ENCODE measurements at regions not wholly inside any gene's neighbourhood (a gene's known extent, or its start where the extent isn't known, plus 50 kb on each side); places are given as distances from the start of the nearest gene placed in this dataset.

DNA sequence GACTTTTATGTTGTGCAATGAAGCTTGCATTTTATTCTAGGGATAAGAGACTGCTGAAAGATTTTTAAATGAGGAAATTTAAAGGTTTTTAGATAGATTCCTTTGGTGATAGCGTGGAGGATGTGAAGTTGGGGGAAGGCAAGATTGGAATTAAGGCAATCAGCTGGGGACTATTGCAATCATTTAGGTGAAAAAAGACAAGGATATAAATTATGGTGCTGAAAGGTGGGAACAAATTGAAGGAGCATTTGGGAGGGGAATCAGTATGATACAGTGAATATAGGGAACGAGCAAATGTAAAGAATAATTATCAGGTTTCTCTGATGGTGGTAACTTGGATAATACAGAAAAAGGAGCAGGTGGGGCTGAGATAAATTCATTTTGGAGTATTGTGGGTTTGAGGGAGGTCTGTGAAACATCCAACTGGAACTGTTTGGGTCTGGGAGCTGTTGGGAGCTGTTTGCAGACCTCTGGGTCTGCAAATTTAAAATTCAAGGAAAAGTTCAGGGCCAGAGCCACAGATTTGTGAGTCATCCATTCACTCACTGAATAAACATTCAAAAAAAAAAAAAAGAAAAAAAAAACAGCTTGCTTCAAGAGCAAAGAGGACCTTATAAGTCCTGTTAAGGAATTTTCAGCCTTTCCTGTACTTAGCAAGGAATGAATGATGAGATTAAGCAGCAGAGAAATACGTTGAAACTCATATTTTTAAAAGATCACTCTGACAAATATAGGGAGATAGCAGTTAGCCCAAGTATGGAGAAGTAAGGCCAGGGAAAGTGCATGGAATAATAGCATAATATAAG, 257.5 kb upstream of the FN1 start:
- peaks cover 17% of the 10 kb centered on the region for H3K9me3 Mint-ChIP-seq

DNA sequence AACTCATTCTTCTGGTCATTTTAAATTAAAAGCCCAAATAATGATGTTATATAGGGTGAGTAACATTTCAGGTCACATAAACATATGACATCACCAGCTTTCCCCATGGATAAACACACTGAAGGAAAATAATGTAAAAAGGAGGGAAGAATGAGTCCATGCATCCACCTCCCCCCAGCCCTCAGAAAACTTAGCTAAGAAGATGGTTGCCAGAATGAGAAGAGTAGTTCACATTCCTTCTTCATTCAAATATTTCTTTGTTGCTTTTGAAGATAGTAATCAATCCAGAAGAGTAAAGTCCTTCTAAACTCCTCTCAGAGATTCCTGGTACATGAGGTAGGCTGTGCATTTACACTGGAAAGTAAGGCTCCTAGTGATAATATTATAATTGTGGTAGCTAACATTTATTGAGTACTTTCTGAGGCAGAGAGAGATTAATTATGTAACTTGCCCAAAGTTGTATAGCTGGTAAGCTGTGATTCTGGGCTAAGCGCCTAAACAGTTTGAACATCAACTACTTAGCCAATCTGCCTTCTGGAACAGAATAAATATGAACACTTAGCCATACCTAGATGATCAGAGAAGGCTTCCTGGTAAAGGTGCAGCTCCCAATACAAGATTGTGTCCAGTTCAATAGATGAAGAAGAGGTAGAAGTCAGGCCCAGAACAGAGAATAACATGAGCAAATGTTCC, 256.7 kb upstream of the FN1 start:
- no peak for DNase-seq
- no peak overlapping the region for H3K4me3 Mint-ChIP-seq
- TF ChIP-seq, protein P1, sequence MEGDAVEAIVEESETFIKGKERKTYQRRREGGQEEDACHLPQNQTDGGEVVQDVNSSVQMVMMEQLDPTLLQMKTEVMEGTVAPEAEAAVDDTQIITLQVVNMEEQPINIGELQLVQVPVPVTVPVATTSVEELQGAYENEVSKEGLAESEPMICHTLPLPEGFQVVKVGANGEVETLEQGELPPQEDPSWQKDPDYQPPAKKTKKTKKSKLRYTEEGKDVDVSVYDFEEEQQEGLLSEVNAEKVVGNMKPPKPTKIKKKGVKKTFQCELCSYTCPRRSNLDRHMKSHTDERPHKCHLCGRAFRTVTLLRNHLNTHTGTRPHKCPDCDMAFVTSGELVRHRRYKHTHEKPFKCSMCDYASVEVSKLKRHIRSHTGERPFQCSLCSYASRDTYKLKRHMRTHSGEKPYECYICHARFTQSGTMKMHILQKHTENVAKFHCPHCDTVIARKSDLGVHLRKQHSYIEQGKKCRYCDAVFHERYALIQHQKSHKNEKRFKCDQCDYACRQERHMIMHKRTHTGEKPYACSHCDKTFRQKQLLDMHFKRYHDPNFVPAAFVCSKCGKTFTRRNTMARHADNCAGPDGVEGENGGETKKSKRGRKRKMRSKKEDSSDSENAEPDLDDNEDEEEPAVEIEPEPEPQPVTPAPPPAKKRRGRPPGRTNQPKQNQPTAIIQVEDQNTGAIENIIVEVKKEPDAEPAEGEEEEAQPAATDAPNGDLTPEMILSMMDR (IDR thresholded peaks at IDR 0.05): no peak
- H3K27me3 Mint-ChIP-seq (ENCODE audit: low read depth, poor library complexity): no peaks in the 10 kb centered on the region
- H3K4me1 Mint-ChIP-seq: peaks cover 24% of the 10 kb centered on the region
- H3K9me3 Mint-ChIP-seq: peaks cover 8% of the 10 kb centered on the region
- no peaks in the 10 kb centered on the region for H3K36me3 Mint-ChIP-seq (ENCODE audit: low read depth)
- no peak overlapping the region for H3K27ac Mint-ChIP-seq

More for the DNA sequence above, 257.5 kb upstream of the FN1 start:
- H3K27ac Mint-ChIP-seq: no peak overlapping the region
- peaks cover 24% of the 10 kb centered on the region for H3K4me1 Mint-ChIP-seq
- no peak overlapping the region for H3K4me3 Mint-ChIP-seq
- DNase-seq: no peak
- TF ChIP-seq, protein P1 (IDR thresholded peaks at IDR 0.05): no peak
- H3K27me3 Mint-ChIP-seq (ENCODE audit: low read depth, poor library complexity): no peaks in the 10 kb centered on the region
- no peaks in the 10 kb centered on the region for H3K36me3 Mint-ChIP-seq (ENCODE audit: low read depth)

DNA sequence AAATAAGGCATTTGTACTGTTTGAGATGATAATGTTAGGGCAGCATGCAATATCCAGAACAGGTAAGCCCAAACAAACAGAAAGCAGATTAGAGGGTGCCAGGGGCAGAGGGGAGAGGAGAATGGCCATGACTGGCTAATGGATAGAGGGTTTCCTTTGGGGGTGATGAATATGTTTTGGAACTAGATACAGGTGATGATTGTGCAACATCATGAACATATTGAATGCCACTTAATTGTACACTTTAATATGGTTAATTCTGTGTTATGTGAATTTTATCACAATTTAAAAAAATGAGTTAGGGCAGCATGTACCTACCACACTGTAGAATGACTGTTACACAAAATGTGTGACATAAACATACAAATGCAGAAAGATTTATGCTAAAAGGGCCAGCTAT, 255.5 kb upstream of the FN1 start:
- H3K27me3 Mint-ChIP-seq (ENCODE audit: low read depth, poor library complexity): no peaks in the 10 kb centered on the region

DNA sequence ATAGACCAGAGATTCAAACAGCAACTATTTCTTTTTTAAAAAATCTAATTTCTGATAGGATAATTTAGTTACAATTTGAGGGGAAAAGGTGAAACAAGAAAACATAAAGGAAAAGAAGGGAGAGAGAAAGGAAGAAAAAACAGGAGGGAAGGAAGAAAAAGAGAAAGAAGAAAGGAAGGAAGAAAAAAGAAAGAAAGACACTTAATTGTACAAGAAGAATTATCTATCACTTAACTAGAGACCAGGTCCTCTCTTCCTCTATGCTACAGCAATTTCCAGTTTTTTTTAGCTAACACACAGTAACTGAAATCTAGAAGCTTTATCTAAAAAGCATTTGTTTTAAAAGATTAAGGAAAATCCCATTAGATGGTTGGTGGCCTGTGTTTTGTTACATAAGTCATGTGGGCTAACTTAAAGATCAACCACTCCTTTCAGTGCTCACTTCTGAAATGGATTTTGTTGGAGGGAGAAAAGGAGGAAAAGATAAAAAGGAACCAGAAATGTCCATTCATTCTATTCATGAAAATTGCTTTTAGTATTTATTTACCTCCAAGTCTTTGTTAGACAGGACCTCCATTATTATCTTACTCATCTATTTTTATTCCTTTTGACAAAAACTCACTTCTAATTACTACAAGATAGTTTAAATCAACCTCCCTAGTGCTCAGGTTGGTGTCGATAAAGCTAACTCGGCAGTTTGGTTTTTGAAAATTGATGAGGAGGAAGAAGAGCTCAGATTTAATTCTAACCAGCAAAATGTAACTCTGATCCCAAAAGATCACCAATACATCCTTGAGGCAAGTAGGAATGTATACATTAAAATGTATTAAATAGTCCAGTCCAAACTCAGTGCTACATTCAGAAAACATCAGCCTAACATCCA, 251.5 kb upstream of the FN1 start:
- DNase-seq: no peak
- Mint-ChIP-seq H3K4me1 (peaks cover 18% of the 10 kb centered on the region), H3K9me3 (peaks cover 11% of the 10 kb centered on the region), H3K27ac (no peak overlapping the region), H3K27me3 (ENCODE audit: low read depth, poor library complexity) (no peaks in the 10 kb centered on the region), H3K36me3 (ENCODE audit: low read depth) (no peaks in the 10 kb centered on the region), H3K4me3 (no peak overlapping the region)
- TF ChIP-seq, protein P1 (IDR thresholded peaks at IDR 0.05): no peak

More for the DNA sequence above, 255.5 kb upstream of the FN1 start:
- peaks cover 5% of the 10 kb centered on the region for H3K9me3 Mint-ChIP-seq
- no peak overlapping the region for H3K27ac Mint-ChIP-seq
- H3K4me1 Mint-ChIP-seq: peaks cover 24% of the 10 kb centered on the region
- TF ChIP-seq, protein P1 (IDR thresholded peaks at IDR 0.05): no peak
- no peak for DNase-seq
- no peaks in the 10 kb centered on the region for H3K36me3 Mint-ChIP-seq (ENCODE audit: low read depth)
- no peak overlapping the region for H3K4me3 Mint-ChIP-seq

GRCh38 chr2:215685238-215685990, 249.5 kb upstream of the FN1 start:
- no peak for DNase-seq
- Mint-ChIP-seq H3K4me1 (peaks cover 28% of the 10 kb centered on the region), H3K4me3 (no peak overlapping the region), H3K36me3 (ENCODE audit: low read depth) (no peaks in the 10 kb centered on the region), H3K9me3 (peaks cover 15% of the 10 kb centered on the region), H3K27ac (no peak overlapping the region), H3K27me3 (ENCODE audit: low read depth, poor library complexity) (no peaks in the 10 kb centered on the region)
- TF ChIP-seq, protein P1 (IDR thresholded peaks at IDR 0.05): no peak

Measured in nephron progenitor cell (in vitro differentiated cells).